ENCODE measurements at regions not wholly inside any gene's neighbourhood (a gene's known extent, or its start where the extent isn't known, plus 50 kb on each side); places are given as distances from the start of the nearest gene placed in this dataset.

DNA sequence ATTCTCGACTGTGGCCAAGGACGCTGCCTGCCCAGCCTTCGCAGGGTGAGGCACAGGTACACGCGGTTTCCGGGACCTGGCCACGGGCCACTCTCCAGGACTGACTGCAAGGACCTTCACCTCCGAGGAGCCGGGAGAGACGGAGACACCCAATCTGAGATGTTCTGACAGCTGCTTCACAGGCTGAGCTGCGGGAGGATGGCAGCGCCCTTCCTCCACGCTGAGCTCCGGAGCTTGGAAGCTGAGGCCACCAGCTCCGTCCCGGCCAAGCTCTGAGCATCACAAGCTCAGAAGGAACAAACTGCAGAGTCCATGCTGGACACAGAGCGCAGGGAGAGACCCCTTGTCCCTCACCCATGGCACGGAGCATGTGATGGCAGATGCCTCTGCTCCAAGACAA, 71.1 kb upstream of the CTDP1 start:
- TF ChIP-seq, protein P1, sequence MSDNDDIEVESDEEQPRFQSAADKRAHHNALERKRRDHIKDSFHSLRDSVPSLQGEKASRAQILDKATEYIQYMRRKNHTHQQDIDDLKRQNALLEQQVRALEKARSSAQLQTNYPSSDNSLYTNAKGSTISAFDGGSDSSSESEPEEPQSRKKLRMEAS (IDR thresholded peaks at IDR 0.05), result no peak
- TF ChIP-seq EGR1 (IDR thresholded peaks at IDR 0.05), result no peak
- TF ChIP-seq CEBPB (IDR thresholded peaks at IDR 0.05), result no peak
- TF ChIP-seq TCF12 (IDR thresholded peaks at IDR 0.05; ENCODE audit: low read depth), result no peak
- no peak for TF ChIP-seq TAF1 (IDR thresholded peaks at IDR 0.05; ENCODE audit: low read depth)
- no peak for TF ChIP-seq RAD21 (IDR thresholded peaks at IDR 0.05; ENCODE audit: low read depth)
- no peak for TF ChIP-seq CREB1 (IDR thresholded peaks at IDR 0.05; ENCODE audit: low read depth)
- TF ChIP-seq NFIC (IDR thresholded peaks at IDR 0.05), result no peak
- TF ChIP-seq YY1 (IDR thresholded peaks at IDR 0.05; ENCODE audit: low read depth), result no peak
- no peak for TF ChIP-seq FOXM1 (IDR thresholded peaks at IDR 0.05; ENCODE audit: borderline replicate concordance, low read depth)
- TF ChIP-seq TEAD4 (IDR thresholded peaks at IDR 0.05), result no peak
- TF ChIP-seq, protein P2, sequence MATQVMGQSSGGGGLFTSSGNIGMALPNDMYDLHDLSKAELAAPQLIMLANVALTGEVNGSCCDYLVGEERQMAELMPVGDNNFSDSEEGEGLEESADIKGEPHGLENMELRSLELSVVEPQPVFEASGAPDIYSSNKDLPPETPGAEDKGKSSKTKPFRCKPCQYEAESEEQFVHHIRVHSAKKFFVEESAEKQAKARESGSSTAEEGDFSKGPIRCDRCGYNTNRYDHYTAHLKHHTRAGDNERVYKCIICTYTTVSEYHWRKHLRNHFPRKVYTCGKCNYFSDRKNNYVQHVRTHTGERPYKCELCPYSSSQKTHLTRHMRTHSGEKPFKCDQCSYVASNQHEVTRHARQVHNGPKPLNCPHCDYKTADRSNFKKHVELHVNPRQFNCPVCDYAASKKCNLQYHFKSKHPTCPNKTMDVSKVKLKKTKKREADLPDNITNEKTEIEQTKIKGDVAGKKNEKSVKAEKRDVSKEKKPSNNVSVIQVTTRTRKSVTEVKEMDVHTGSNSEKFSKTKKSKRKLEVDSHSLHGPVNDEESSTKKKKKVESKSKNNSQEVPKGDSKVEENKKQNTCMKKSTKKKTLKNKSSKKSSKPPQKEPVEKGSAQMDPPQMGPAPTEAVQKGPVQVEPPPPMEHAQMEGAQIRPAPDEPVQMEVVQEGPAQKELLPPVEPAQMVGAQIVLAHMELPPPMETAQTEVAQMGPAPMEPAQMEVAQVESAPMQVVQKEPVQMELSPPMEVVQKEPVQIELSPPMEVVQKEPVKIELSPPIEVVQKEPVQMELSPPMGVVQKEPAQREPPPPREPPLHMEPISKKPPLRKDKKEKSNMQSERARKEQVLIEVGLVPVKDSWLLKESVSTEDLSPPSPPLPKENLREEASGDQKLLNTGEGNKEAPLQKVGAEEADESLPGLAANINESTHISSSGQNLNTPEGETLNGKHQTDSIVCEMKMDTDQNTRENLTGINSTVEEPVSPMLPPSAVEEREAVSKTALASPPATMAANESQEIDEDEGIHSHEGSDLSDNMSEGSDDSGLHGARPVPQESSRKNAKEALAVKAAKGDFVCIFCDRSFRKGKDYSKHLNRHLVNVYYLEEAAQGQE (IDR thresholded peaks at IDR 0.05; ENCODE audit: low read depth), result no peak
- TF ChIP-seq ZBTB7A (IDR thresholded peaks at IDR 0.05; ENCODE audit: low read depth), result no peak
- no peak for TF ChIP-seq EP300 (IDR thresholded peaks at IDR 0.05; ENCODE audit: borderline replicate concordance)
- TF ChIP-seq USF1 (IDR thresholded peaks at IDR 0.05), result no peak

DNA sequence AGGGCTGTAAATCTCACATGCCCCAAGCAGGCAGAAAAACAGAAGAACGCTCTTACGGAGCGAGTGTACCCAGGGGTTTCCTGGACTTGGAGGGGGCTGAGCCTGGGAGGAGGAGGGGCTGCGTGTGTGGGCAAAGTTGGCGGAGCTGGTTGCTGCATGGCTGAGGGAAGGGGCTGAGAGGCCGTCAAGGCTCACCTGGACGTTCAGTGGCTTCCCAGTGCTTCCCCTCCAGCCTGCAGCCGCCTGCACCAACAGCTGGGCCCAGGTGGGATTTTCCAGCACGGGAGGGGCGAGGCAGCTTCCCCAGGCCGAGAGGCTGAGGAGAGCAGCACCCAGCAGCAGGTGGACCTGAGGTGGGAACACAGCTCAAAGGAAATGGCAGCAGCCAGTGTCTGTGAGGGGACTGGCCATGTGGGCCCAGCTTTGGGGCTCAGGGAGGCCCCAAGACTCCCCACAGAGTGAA, 70.6 kb upstream of the CTDP1 start:
- TF ChIP-seq EGR1 (IDR thresholded peaks at IDR 0.05) (no peak), YY1 (IDR thresholded peaks at IDR 0.05; ENCODE audit: low read depth) (no peak), EP300 (IDR thresholded peaks at IDR 0.05; ENCODE audit: borderline replicate concordance) (no peak), TCF12 (IDR thresholded peaks at IDR 0.05; ENCODE audit: low read depth) (no peak), TEAD4 (IDR thresholded peaks at IDR 0.05) (no peak), USF1 (IDR thresholded peaks at IDR 0.05) (no peak), CEBPB (IDR thresholded peaks at IDR 0.05) (no peak), RAD21 (IDR thresholded peaks at IDR 0.05; ENCODE audit: low read depth) (no peak), FOXM1 (IDR thresholded peaks at IDR 0.05; ENCODE audit: borderline replicate concordance, low read depth) (no peak), ZBTB7A (IDR thresholded peaks at IDR 0.05; ENCODE audit: low read depth) (no peak), NFIC (IDR thresholded peaks at IDR 0.05) (no peak), CREB1 (IDR thresholded peaks at IDR 0.05; ENCODE audit: low read depth) (no peak), TAF1 (IDR thresholded peaks at IDR 0.05; ENCODE audit: low read depth) (no peak)
- TF ChIP-seq, protein P2 (IDR thresholded peaks at IDR 0.05; ENCODE audit: low read depth), result no peak
- TF ChIP-seq, protein P1 (IDR thresholded peaks at IDR 0.05), result no peak

DNA sequence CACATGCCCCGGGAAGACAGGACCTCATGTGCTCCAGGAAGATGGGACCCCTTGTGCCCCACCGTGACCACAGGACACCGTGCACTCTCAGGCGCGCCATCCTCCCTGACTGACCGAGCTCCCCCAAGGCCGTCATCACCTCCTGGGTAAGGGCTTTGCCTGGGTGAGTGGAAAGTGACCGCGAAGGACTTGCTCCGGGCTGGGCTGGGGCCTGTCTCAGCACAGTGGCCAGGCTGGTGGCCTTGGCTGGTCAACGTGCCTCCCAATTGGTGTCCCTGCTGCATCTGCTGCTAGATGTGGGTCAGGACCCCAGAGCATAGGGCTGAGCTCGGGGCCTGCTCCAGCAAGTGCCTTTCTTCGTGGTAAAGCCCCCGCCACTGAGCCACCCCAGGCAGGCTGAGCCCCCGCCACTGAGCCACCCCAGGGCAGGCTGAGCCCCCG, 69.7 kb upstream of the CTDP1 start:
- no peak for TF ChIP-seq TAF1 (IDR thresholded peaks at IDR 0.05; ENCODE audit: low read depth)
- no peak for TF ChIP-seq ZBTB7A (IDR thresholded peaks at IDR 0.05; ENCODE audit: low read depth)
- no peak for TF ChIP-seq CEBPB (IDR thresholded peaks at IDR 0.05)
- no peak for TF ChIP-seq NFIC (IDR thresholded peaks at IDR 0.05)
- no peak for TF ChIP-seq FOXM1 (IDR thresholded peaks at IDR 0.05; ENCODE audit: borderline replicate concordance, low read depth)
- TF ChIP-seq, protein P1 (IDR thresholded peaks at IDR 0.05), result no peak
- TF ChIP-seq EGR1 (IDR thresholded peaks at IDR 0.05), result no peak
- TF ChIP-seq YY1 (IDR thresholded peaks at IDR 0.05; ENCODE audit: low read depth), result no peak
- TF ChIP-seq, protein P2 (IDR thresholded peaks at IDR 0.05; ENCODE audit: low read depth), result no peak
- no peak for TF ChIP-seq EP300 (IDR thresholded peaks at IDR 0.05; ENCODE audit: borderline replicate concordance)
- no peak for TF ChIP-seq USF1 (IDR thresholded peaks at IDR 0.05)

Measured in Ishikawa (cell line).